GM19240 (cell line): ENCODE measurements at regions not wholly inside any gene's neighbourhood (a gene's known extent, or its start where the extent isn't known, plus 50 kb on each side); places are given as distances from the start of the nearest gene placed in this dataset.

Source experiments
- DNase-seq: peaks from one replicate; pipeline ENCODE4 v3.0.0; 2011; ENCODE audit warnings: low spot score; ENCODE audit not compliant: insufficient read length

DNA sequence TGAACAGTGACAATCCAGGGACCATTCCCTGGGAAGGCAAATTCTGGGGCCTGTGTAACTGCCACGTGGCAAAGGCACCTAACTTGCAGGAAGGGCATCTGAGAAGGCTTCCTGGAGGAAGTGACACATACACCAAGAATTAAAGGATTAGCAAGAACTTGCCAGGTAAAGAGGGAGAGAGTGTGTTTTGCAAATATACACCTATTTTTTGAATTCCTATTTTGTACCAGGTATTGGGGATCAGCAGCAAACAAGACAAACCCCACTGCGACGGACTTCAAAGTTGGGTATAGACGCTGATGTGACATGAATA, 206.5 kb upstream of the ZMIZ1 start:
- DNase-seq, result no peak

DNA sequence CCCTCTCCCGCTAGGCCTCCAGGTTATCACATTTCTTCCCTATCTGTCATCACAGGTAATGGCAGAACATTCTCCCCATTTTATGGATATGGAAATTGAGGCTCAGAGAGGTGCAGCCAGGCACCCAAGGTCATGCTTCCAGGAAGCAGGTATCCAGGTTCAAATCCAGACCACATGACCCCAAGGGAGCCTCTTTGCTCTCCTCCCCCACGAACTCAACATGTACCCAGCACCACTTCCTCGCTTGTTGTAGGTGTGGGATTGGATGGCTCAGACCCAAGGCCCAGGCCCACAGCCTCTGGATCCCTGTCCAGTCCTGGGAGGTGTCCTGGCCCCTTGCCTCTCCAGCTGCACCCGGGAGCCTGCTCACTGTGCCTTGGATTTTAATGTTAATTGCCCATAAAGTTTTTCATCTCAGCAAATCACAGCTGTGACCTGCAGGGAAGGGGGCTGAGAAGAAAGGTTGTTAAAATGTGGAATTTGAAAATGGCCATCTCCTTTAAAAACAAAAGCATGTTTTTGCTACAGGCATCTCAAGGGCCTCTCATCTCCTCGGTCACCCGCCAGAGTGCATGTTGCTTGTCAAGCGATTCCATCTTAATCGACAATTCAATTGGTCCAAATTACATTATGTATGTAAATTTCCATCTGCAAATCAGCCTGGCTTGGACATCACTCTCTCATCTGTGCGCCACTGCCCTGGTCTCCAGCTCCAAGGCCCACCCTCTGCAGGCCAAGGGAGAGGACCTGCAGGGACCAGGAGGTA, 205.4 kb upstream of the ZMIZ1 start:
- DNase-seq, result no peak

- no peak for DNase-seq
These were observed 204.9 kb upstream of the ZMIZ1 start for GRCh38 chr10:78863906-78864239.

DNA sequence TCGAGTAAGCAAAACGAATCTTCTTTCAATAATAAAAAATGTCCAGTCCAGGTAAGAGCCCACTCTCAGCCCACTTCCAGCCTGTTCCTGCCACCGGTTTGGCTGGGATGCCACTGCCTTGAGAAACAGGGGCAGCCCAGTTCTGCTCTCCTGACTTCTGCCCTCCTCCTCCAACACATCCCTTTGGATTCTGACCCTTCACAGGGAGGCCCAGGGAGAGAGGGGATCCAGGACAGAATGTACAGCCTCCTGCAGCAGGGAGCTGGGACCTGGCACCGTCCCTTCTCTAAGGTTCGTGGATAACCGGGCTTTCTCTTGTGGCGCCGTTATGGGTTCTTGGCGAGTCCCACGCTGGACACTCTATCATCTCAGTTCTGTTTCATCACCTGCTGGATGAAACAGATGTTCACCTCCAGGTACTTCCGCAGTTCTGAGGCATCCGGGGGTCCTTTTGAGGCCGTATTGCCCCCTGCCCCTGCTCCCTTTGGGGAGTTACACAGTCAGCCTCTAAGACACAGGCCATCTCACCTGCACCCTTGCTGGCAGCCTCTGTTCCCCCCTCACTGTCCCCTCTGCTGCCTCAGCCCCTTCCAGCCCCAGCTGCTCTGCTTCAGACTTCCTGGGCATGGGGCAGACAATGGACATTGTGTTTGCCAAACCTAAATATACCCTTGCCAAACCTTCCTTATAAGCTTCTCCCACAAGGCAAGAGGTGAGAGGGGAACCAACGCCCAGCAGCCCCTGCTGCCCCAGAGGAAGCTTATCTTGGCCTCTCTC, 203.8 kb upstream of the ZMIZ1 start:
- no peak for DNase-seq

- no peak for DNase-seq
These were observed 203.3 kb upstream of the ZMIZ1 start for GRCh38 chr10:78865538-78865875.

DNA sequence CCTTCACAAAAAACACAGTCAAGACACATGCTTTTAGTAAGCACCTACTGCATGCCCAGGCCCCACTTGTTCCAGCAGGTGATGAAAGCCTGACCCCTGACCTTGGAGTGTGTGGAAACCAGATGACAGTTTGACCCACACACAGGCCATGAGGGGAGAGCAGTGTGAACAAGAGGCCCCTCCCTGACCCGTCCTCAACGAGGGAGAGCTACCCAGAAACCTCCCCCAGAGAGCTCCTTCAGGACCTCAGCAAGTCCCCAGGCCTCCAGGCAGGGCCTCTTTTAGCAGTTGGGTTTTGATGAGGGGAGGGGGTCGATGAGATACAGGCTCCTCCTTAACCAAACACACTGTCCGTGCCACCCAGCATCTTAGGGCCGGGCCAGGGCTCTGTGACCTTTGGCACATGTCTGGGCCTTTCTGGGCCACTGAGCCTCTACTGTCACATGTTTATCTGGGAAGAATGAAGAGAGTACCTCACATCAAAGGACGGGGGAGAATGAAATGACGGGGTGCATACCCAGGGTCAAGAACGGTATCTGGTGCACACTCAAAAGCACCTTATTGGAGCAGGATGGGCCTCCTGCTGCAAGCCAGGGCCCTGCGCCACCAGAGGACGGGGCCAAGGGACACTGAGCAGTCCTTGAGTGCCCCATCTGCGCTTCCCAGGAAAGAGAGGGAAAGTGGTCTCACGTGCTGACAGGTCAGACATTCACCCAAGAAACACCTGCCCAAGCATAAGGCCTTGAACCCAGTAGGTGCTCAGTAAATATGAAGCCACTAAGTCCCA, 202.6 kb upstream of the ZMIZ1 start:
- DNase-seq, result no peak

DNA sequence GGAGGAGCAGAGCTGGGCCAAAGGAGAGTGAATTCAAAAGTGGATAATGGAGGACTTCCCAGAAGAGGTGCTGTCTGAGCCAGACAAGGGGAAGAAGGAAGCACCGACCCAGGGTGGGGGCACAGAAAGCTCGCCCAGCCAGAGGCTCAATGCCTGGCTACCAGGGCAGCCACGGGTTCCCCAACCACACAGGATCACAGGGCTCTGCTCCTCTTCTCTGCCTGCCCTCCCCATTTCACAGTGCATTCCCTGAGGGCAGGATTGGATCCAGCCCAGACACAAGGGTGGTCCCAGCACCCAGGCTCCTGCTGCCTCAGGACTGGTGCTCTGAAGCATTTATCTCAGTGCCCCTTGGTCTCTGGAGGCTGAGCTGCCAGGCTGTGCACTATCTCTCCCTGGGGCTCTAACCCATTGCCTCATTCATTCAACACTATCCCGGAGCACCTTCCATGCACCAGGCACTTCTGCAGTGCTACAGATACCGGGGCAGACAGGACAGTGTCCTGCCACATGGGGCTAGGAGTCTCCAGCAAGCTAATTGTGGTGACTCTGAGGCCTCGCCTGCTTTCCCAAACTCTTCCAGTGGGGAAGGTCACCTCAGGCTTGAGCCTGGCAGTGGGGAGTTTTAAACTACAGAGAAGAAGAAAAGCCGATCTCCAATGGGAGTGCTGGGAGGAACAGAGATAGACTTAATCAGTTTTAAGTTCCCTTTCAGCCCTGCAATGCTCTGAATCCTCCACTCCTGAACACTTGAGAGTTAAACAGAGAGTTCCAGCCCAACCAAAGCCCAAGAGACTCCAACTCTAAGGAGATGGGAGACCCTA, 201.8 kb upstream of the ZMIZ1 start:
- DNase-seq, result no peak

- no peak for DNase-seq
These were observed 201.2 kb upstream of the ZMIZ1 start for GRCh38 chr10:78867555-78867939.

- no peak for DNase-seq
These were observed 200.7 kb upstream of the ZMIZ1 start for GRCh38 chr10:78868048-78868447.

- no peak for DNase-seq
These were observed 200.3 kb upstream of the ZMIZ1 start for GRCh38 chr10:78868456-78868855.

DNA sequence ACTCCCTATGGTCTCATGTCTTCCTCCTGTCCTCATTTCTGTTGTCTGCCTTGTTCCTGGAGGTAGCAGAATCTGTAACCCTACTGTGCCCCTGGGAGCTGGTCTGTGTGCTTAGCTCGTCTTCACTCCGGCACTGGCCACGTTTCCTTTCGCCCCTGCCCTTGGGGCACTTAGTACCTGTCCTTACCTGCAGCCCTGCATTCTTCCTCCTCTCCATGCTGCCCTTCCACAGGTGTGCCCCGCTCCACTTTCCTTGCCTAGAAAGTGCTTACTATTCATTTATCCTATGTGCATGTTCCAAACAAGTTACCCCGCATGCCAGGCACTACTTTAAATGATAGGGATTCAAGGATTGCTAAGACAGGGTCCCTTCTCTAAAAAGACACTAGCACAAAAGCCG, 199.9 kb upstream of the ZMIZ1 start:
- DNase-seq, result no peak

GRCh38 chr10:78869508-78870454, 199.0 kb upstream of the ZMIZ1 start:
- DNase-seq, result no peak

DNA sequence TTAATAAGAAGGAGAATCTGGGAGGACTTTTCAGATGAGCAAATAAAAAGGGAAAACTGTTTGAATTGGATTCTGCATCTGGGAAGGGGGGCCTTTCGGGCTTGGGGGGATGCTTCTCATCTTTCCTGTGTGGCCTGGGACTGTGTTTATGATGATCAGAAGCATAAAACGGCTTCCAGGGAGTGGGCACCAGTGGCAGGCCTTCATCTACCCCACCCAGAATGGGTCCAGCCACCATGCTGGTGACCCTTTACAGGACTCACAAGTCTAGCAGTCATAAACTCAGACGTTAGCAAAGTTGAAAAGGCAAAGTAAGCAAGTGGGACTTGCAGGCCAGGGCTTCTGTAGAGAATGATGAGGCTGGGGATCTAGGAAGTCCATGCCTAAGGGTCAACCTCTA, 198.3 kb upstream of the ZMIZ1 start:
- DNase-seq, result no peak

DNA sequence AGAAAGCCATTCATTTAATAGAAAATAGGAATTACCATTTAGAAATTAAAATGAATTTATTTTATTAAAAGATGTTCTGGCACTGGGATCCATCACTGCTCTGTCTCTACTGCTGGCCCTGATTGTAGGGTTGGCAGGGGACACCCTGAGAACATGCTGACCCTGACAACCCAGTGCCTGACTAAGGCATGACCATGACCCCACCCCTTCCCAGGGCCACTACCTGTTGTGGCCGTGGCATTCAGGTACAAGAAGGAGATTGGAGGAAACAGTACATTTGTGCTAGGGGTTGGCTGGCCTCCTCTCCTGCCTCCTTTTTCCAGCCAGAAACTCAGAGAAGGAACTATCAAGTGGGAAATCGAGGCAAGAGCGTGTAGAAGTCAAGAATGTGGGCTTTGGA, 197.0 kb upstream of the ZMIZ1 start:
- no peak for DNase-seq

- no peak for DNase-seq
These were observed 195.4 kb upstream of the ZMIZ1 start for GRCh38 chr10:78873413-78873812.

DNA sequence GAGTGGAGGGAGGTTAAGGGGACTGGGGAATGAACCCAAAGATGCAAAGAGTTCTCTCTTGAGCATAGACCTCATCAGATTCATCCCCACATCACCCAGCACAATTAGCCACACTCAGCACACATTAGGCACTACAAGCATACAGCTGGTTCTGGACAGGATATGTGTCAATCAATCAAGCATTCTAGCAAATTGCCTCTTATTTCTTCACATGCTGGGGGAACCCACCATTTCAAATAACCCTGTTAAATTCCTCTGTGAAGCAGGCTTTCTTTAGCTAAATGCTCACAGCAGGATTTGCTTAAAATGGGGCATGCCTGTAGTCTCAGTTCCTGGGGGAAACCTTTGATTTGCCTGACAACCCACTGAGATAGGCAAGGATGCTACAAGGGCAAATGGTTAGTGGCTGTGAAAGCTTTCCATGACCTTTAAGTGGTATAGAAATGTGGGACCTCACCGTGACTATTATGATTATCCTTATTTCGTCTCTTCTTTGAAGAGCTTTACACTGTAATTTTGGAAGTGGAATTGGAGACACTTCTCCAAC, 193.4 kb upstream of the ZMIZ1 start:
- DNase-seq, result no peak

- no peak for DNase-seq
These were observed 192.8 kb upstream of the ZMIZ1 start for GRCh38 chr10:78875932-78876331.

- no peak for DNase-seq
These were observed 192.3 kb upstream of the ZMIZ1 start for GRCh38 chr10:78876449-78876848.

GRCh38 chr10:78879621-78880020, 189.1 kb upstream of the ZMIZ1 start:
- no peak for DNase-seq

DNA sequence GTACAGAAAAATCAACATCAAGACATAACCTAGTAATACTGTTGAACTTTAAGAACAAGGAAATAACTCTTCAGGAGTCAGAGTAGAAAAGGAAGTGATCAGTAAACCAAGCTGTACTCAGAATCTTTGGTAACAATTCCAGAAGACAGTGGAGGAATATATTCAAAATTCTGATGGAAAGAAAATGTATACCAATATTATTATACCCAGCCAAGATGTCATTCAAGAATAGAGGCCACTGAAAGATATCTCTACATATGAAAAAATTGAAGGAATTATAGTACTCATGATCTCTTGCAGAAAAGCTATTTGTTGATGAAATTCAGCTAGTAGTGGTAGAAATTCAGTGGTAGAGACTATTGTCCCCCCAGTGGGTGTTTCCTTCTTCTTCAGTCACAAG, 182.6 kb upstream of the ZMIZ1 start:
- DNase-seq, result no peak
